ENCODE measurements at regions not wholly inside any gene's neighbourhood (a gene's known extent, or its start where the extent isn't known, plus 50 kb on each side); places are given as distances from the start of the nearest gene placed in this dataset.

GRCh38 chr16:87076331-87076949, 240.8 kb downstream of the C16orf95 start:
- Mint-ChIP-seq H3K4me1 (no peaks in the 10 kb centered on the region), H3K27me3 (peaks cover under 1 to 2% of the 10 kb centered on the region in 2 donors)

GRCh38 chr16:87076950-87077749, 240.0 kb downstream of the C16orf95 start:
- POLR2A ChIA-PET = no interaction called here
- H3K9me3 Mint-ChIP-seq = peaks cover 16 to 22% (median 21%) of the 10 kb centered on the region in 5 donors
- Histone ChIP-seq H3K36me3 (ENCODE audit: insufficient read depth, low read length) (no peaks in the 10 kb centered on the region), H3K9me3 (ENCODE audit: low read length) (peaks cover 12% of the 10 kb centered on the region), H3K4me3 (ENCODE audit: low read length) (no peak overlapping the region), H3K27me3 (ENCODE audit: insufficient read depth, low read length, poor library complexity, severe bottlenecking) (no peaks in the 10 kb centered on the region), H3K4me1 (ENCODE audit: insufficient read depth, low read length) (no peaks in the 10 kb centered on the region), H3K27ac (ENCODE audit: low read depth, low read length) (no peak overlapping the region)
- H3K4me1 Mint-ChIP-seq = no peaks in the 10 kb centered on the region
- DNase-seq = no peak
- no peak overlapping the region for H3K4me3 Mint-ChIP-seq
- no peak overlapping the region for H3K27ac Mint-ChIP-seq
- CTCF ChIA-PET = no interaction called here
- H3K36me3 Mint-ChIP-seq = no peaks in the 10 kb centered on the region
- H3K27me3 Mint-ChIP-seq = peaks cover 0 to 2% of the 10 kb centered on the region in 2 donors

More at GRCh38 chr16:87076331-87076949, 240.8 kb downstream of the C16orf95 start:
- no peaks in the 10 kb centered on the region for H3K27me3 ChIP-seq (ENCODE audit: insufficient read depth, low read length, poor library complexity, severe bottlenecking)
- ChIA-PET CTCF (no interaction called here), POLR2A (no interaction called here)
- Mint-ChIP-seq H3K27ac (no peak overlapping the region), H3K9me3 (peaks cover 12 to 19% (median 17%) of the 10 kb centered on the region in 5 donors), H3K4me3 (no peak overlapping the region), H3K36me3 (no peaks in the 10 kb centered on the region)
- H3K27ac ChIP-seq (ENCODE audit: low read depth, low read length) = no peak overlapping the region
- H3K4me3 ChIP-seq (ENCODE audit: low read length) = no peak overlapping the region
- H3K9me3 ChIP-seq (ENCODE audit: low read length) = peaks cover 12% of the 10 kb centered on the region
- no peaks in the 10 kb centered on the region for H3K4me1 ChIP-seq (ENCODE audit: insufficient read depth, low read length)
- no peaks in the 10 kb centered on the region for H3K36me3 ChIP-seq (ENCODE audit: insufficient read depth, low read length)
- no peak for DNase-seq

GRCh38 chr16:87077750-87078127, 239.5 kb downstream of the C16orf95 start:
- peaks cover 0 to 3% (median 2%) of the 10 kb centered on the region in 3 donors for H3K36me3 Mint-ChIP-seq
- no peak overlapping the region for H3K4me3 Mint-ChIP-seq
- no peak for DNase-seq
- peaks cover 18 to 26% (median 22%) of the 10 kb centered on the region in 5 donors for H3K9me3 Mint-ChIP-seq
- no peak overlapping the region for H3K27ac Mint-ChIP-seq
- peaks cover 0 to 2% of the 10 kb centered on the region in 2 donors for H3K27me3 Mint-ChIP-seq
- CTCF ChIA-PET = no interaction called here
- Histone ChIP-seq H3K27me3 (ENCODE audit: insufficient read depth, low read length, poor library complexity, severe bottlenecking) (no peaks in the 10 kb centered on the region), H3K27ac (ENCODE audit: low read depth, low read length) (no peak overlapping the region), H3K4me3 (ENCODE audit: low read length) (no peak overlapping the region), H3K4me1 (ENCODE audit: insufficient read depth, low read length) (no peaks in the 10 kb centered on the region), H3K9me3 (ENCODE audit: low read length) (peaks cover 12% of the 10 kb centered on the region), H3K36me3 (ENCODE audit: insufficient read depth, low read length) (no peaks in the 10 kb centered on the region)
- H3K4me1 Mint-ChIP-seq = no peaks in the 10 kb centered on the region
- POLR2A ChIA-PET = no interaction called here

- H3K27ac ChIP-seq (ENCODE audit: low read depth, low read length) = no peak overlapping the region
- POLR2A ChIA-PET = no interaction called here
- H3K4me1 Mint-ChIP-seq = no peaks in the 10 kb centered on the region
- no peak overlapping the region for H3K4me3 Mint-ChIP-seq
- H3K27ac Mint-ChIP-seq = no peak overlapping the region
- no peaks in the 10 kb centered on the region for H3K36me3 ChIP-seq (ENCODE audit: insufficient read depth, low read length)
- CTCF ChIA-PET = no interaction called here
- peaks cover 12% of the 10 kb centered on the region for H3K9me3 ChIP-seq (ENCODE audit: low read length)
- H3K9me3 Mint-ChIP-seq = peaks cover 23 to 35% (median 28%) of the 10 kb centered on the region in 5 donors
- H3K4me1 ChIP-seq (ENCODE audit: insufficient read depth, low read length) = no peaks in the 10 kb centered on the region
- no peaks in the 10 kb centered on the region for H3K27me3 ChIP-seq (ENCODE audit: insufficient read depth, low read length, poor library complexity, severe bottlenecking)
- H3K36me3 Mint-ChIP-seq = peaks cover 0 to 9% (median 3%) of the 10 kb centered on the region in 3 donors
- no peak overlapping the region for H3K4me3 ChIP-seq (ENCODE audit: low read length)
- DNase-seq = no peak
- H3K27me3 Mint-ChIP-seq = peaks cover 0 to 3% of the 10 kb centered on the region in 2 donors
These were observed 236.5 kb downstream of the C16orf95 start for GRCh38 chr16:87080571-87081167.

- H3K27me3 ChIP-seq (ENCODE audit: insufficient read depth, low read length, poor library complexity, severe bottlenecking) = no peaks in the 10 kb centered on the region
- CTCF ChIA-PET = no interaction called here
- no peaks in the 10 kb centered on the region for H3K4me1 ChIP-seq (ENCODE audit: insufficient read depth, low read length)
- DNase-seq = no peak
- no peak overlapping the region for H3K27ac ChIP-seq (ENCODE audit: low read depth, low read length)
- peaks cover 0 to 9% (median 3%) of the 10 kb centered on the region in 3 donors for H3K36me3 Mint-ChIP-seq
- H3K27me3 Mint-ChIP-seq = peaks cover 1 to 2% of the 10 kb centered on the region in 2 donors
- H3K9me3 Mint-ChIP-seq = peaks cover 14 to 27% (median 20%) of the 10 kb centered on the region in 5 donors
- H3K4me1 Mint-ChIP-seq = no peaks in the 10 kb centered on the region
- peaks cover 10% of the 10 kb centered on the region for H3K9me3 ChIP-seq (ENCODE audit: low read length)
- no peaks in the 10 kb centered on the region for H3K36me3 ChIP-seq (ENCODE audit: insufficient read depth, low read length)
- POLR2A ChIA-PET = no interaction called here
- H3K4me3 ChIP-seq (ENCODE audit: low read length) = no peak overlapping the region
- H3K27ac Mint-ChIP-seq = no peak overlapping the region
- H3K4me3 Mint-ChIP-seq = no peak overlapping the region
These were observed 231.8 kb downstream of the C16orf95 start for GRCh38 chr16:87085441-87085840.

GRCh38 chr16:87086156-87086555, 231.0 kb downstream of the C16orf95 start:
- CTCF ChIA-PET = no interaction called here
- H3K27me3 Mint-ChIP-seq = peaks cover 1 to 2% of the 10 kb centered on the region in 2 donors
- H3K27me3 ChIP-seq (ENCODE audit: insufficient read depth, low read length, poor library complexity, severe bottlenecking) = no peaks in the 10 kb centered on the region
- H3K4me3 Mint-ChIP-seq = no peak overlapping the region
- H3K4me3 ChIP-seq (ENCODE audit: low read length) = no peak overlapping the region
- H3K9me3 Mint-ChIP-seq = peaks cover 6 to 21% (median 13%) of the 10 kb centered on the region in 5 donors
- DNase-seq = no peak
- H3K27ac Mint-ChIP-seq = no peak overlapping the region
- H3K4me1 ChIP-seq (ENCODE audit: insufficient read depth, low read length) = no peaks in the 10 kb centered on the region
- no peaks in the 10 kb centered on the region for H3K4me1 Mint-ChIP-seq
- no peak overlapping the region for H3K27ac ChIP-seq (ENCODE audit: low read depth, low read length)
- no peaks in the 10 kb centered on the region for H3K36me3 ChIP-seq (ENCODE audit: insufficient read depth, low read length)
- H3K36me3 Mint-ChIP-seq = peaks cover 0 to 9% (median 3%) of the 10 kb centered on the region in 3 donors
- POLR2A ChIA-PET = no interaction called here
- peaks cover 3% of the 10 kb centered on the region for H3K9me3 ChIP-seq (ENCODE audit: low read length)

- Histone ChIP-seq H3K27ac (ENCODE audit: low read depth, low read length) (no peak overlapping the region), H3K27me3 (ENCODE audit: insufficient read depth, low read length, poor library complexity, severe bottlenecking) (no peaks in the 10 kb centered on the region), H3K4me1 (ENCODE audit: insufficient read depth, low read length) (no peaks in the 10 kb centered on the region), H3K36me3 (ENCODE audit: insufficient read depth, low read length) (no peaks in the 10 kb centered on the region), H3K4me3 (ENCODE audit: low read length) (no peak overlapping the region), H3K9me3 (ENCODE audit: low read length) (no peaks in the 10 kb centered on the region)
- ChIA-PET CTCF (no interaction called here), POLR2A (no interaction called here)
- DNase-seq = no peak
- Mint-ChIP-seq H3K27ac (no peak overlapping the region), H3K9me3 (peaks cover 6 to 19% (median 11%) of the 10 kb centered on the region in 5 donors), H3K4me1 (no peaks in the 10 kb centered on the region), H3K4me3 (no peak overlapping the region), H3K36me3 (peaks cover 0 to 9% (median 3%) of the 10 kb centered on the region in 3 donors), H3K27me3 (peaks cover 1 to 2% of the 10 kb centered on the region in 2 donors)
These were observed 230.6 kb downstream of the C16orf95 start for GRCh38 chr16:87086575-87086974.

- Mint-ChIP-seq H3K4me1 (no peaks in the 10 kb centered on the region), H3K4me3 (no peak overlapping the region), H3K27ac (no peak overlapping the region), H3K36me3 (no peaks in the 10 kb centered on the region), H3K9me3 (no peaks in the 10 kb centered on the region), H3K27me3 (peaks cover 8 to 14% of the 10 kb centered on the region in 2 donors)
- Histone ChIP-seq H3K9me3 (ENCODE audit: low read length) (no peaks in the 10 kb centered on the region), H3K27ac (ENCODE audit: low read depth, low read length) (no peak overlapping the region), H3K4me1 (ENCODE audit: insufficient read depth, low read length) (no peaks in the 10 kb centered on the region), H3K4me3 (ENCODE audit: low read length) (no peak overlapping the region), H3K36me3 (ENCODE audit: insufficient read depth, low read length) (no peaks in the 10 kb centered on the region), H3K27me3 (ENCODE audit: insufficient read depth, low read length, poor library complexity, severe bottlenecking) (no peaks in the 10 kb centered on the region)
- POLR2A ChIA-PET = no interaction called here
- DNase-seq = no peak
- CTCF ChIA-PET = no interaction called here
These were observed 224.2 kb downstream of the C16orf95 start for GRCh38 chr16:87092958-87093357.
